GM12874 (cell line): ENCODE measurements at regions not wholly inside any gene's neighbourhood (a gene's known extent, or its start where the extent isn't known, plus 50 kb on each side); places are given as distances from the start of the nearest gene placed in this dataset.

Experiments used
- TF ChIP-seq, protein P1 (sequence below): IDR thresholded peaks from 2 replicates; pipeline ENCODE4 v1.5.1; 2011; ENCODE audit warnings: low read depth, mild to moderate bottlenecking, control low read depth, low read length, moderate library complexity; ENCODE audit not compliant: insufficient read depth

DNA sequence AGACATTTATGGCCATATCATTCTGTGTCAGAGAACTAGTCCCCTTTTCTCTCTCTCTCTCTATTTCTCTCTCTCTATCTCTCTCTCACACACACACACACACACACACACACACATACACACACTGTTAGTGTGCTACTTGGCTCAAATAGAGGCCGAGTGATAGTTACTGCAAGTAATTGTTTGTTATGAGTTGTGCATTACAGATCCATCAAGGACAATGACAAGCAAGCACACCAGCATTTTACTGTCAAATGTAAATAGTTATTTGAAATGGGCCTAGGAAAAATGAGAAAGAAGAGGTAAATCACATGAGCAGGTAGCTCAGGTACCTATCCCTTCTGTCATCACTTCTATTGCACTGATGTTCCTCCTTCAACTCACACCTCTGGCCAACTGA, 122.4 kb upstream of the CDH7 start:
- TF ChIP-seq, protein P1, sequence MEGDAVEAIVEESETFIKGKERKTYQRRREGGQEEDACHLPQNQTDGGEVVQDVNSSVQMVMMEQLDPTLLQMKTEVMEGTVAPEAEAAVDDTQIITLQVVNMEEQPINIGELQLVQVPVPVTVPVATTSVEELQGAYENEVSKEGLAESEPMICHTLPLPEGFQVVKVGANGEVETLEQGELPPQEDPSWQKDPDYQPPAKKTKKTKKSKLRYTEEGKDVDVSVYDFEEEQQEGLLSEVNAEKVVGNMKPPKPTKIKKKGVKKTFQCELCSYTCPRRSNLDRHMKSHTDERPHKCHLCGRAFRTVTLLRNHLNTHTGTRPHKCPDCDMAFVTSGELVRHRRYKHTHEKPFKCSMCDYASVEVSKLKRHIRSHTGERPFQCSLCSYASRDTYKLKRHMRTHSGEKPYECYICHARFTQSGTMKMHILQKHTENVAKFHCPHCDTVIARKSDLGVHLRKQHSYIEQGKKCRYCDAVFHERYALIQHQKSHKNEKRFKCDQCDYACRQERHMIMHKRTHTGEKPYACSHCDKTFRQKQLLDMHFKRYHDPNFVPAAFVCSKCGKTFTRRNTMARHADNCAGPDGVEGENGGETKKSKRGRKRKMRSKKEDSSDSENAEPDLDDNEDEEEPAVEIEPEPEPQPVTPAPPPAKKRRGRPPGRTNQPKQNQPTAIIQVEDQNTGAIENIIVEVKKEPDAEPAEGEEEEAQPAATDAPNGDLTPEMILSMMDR = no peak

DNA sequence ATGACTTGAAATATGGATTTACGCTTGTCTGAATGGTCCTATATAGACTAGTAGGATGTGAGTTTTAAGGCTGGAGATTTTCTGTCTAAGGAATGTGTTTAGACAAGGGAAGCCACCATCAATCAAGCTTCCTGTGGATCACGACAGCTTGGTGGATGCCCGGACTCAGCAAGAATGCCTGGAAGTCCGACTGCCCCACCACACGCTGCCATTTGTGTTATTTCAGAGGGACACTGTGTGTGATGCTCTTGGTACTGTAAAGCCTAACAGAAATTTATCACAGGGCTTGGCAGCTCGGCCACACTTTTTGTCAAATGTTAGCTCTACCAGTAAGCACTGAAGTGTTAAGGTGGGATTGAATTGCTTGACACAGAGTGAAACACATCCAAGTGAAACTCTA, 127.1 kb upstream of the CDH7 start:
- TF ChIP-seq, protein P1 = no peak

- TF ChIP-seq, protein P1 = no peak
Observed at GRCh38 chr18:65622436-65622835, 128.4 kb upstream of the CDH7 start.

DNA sequence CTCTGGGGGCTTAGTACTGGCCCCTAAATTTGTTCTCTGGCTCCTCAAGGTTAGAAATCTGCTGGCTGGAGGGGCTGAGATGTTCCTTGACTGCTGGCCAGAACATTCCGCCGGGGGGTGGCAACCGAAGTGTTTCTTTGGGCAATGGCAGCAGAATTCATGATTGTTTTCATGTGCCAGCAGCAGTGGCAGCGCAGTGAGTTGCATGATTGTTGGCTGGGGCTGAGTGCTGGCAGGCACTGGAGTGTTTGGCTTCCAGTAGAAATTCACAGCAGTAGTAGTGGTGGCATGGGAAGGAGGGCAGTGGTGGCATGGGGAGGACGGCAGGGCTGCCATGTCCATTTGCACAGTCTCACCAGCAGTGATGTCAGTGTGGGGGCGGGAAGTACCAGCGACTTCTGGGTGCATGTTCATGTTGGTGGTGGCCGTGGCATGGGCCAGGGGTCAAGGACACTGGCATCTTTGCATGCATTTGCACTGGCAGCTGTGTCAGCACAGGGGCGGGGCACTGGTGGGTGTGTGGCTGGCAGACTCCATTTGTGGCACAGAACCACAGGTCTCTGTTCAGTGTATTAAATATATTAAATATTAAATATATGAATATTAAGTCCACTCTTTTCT, 130.6 kb upstream of the CDH7 start:
- TF ChIP-seq, protein P1 = no peak

DNA sequence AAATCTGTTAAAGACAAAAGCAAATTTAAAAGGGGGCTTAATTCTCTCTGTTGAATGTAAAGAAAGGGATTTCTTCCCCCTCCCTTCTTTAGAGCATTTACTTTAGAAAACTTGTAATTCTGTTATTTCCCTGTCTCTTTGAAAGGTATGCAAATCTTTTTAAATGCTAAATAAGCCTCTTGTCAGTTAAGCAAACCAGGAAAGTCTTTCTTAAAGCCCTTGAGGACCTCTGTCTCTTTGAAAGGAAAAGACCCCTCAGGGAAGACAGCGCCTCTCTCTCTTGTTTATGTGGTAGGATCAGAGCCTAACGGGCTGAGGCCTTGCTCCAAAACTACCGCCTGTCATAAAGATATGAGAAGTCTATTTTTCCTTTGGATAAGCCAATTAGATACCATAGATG, 139.9 kb upstream of the CDH7 start:
- TF ChIP-seq, protein P1 = no peak

GRCh38 chr18:65608471-65608870, 142.3 kb upstream of the CDH7 start:
- TF ChIP-seq, protein P1 = no peak

GRCh38 chr18:65607161-65607560, 143.7 kb upstream of the CDH7 start:
- TF ChIP-seq, protein P1 = no peak
